ENCODE measurements at regions not wholly inside any gene's neighbourhood (a gene's known extent, or its start where the extent isn't known, plus 50 kb on each side); places are given as distances from the start of the nearest gene placed in this dataset.

GRCh38 chr11:95517453-95517852, 272.1 kb downstream of the FAM76B start:
- TF ChIP-seq CTCF (conservative IDR thresholded peaks at IDR 0.05; ENCODE audit: low read depth, low read length), result no peak
- TF ChIP-seq EZH2 (IDR thresholded peaks at IDR 0.05; ENCODE audit: borderline replicate concordance, low read depth, low read length, poor library complexity, severe bottlenecking), result no peak

Measured in A673 (cell line).